A673 (cell line): ENCODE measurements at regions not wholly inside any gene's neighbourhood (a gene's known extent, or its start where the extent isn't known, plus 50 kb on each side); places are given as distances from the start of the nearest gene placed in this dataset.

Experiments
- CTCF ChIP-seq: fragments of 300-800, 200-600 bp; sonication (generic); conservative IDR thresholded peaks from 2 replicates; pipeline ENCODE4 v1.5.1; 2017; ENCODE audit warnings: low read depth, mild to moderate bottlenecking, antibody characterized with exemption, low read length, moderate library complexity, mixed read lengths
- EZH2 ChIP-seq: fragments of 200-600 bp; sonication (generic); IDR thresholded peaks from 2 replicates; pipeline ENCODE4 v1.6.1; 2017; ENCODE audit warnings: borderline replicate concordance, low read depth, mild to moderate bottlenecking, mixed read lengths, antibody characterized with exemption, low read length; ENCODE audit not compliant: poor library complexity, severe bottlenecking

- TF ChIP-seq CTCF: no peak
- TF ChIP-seq EZH2: no peak
Observed at GRCh38 chr6:14944593-14944992, 301.3 kb upstream of the JARID2 start.
